ENCODE measurements at regions not wholly inside any gene's neighbourhood (a gene's known extent, or its start where the extent isn't known, plus 50 kb on each side); places are given as distances from the start of the nearest gene placed in this dataset.

DNA sequence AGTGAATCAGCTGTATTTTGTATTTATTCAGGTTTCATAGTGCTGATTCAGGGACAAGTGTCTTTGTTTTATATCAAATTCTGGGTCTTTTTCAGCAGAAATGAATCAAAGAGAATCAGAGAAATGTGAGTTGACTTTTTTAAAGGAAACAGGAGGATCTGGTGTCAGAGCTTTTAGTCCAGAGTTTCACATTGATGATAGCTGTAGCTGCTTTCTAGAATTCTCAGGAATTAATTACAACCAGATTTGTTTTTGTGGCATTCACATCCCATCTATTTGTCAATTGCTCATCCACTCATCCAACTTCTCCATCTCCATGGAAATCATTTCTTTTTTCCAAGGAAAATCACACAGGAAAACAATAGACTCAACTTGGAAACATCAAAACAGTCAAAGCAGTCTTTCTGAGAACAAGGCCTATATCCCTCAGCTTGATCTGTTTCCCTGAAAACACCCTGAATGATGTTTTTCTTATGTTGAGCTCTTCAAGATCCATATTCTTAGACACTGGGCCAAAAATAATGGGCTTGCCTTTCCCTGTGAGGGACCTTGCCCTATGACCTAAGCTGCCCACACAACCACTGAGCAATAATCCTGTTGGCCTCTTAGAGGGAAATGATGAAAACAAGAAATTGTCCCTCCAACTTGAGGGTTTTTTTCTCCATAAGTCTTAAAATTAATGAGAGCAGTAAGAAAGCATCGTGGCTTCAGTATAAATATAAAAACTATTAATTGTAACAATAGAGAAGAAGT is 249.5 kb upstream of the FN1 start:
- TF ChIP-seq, protein P1, sequence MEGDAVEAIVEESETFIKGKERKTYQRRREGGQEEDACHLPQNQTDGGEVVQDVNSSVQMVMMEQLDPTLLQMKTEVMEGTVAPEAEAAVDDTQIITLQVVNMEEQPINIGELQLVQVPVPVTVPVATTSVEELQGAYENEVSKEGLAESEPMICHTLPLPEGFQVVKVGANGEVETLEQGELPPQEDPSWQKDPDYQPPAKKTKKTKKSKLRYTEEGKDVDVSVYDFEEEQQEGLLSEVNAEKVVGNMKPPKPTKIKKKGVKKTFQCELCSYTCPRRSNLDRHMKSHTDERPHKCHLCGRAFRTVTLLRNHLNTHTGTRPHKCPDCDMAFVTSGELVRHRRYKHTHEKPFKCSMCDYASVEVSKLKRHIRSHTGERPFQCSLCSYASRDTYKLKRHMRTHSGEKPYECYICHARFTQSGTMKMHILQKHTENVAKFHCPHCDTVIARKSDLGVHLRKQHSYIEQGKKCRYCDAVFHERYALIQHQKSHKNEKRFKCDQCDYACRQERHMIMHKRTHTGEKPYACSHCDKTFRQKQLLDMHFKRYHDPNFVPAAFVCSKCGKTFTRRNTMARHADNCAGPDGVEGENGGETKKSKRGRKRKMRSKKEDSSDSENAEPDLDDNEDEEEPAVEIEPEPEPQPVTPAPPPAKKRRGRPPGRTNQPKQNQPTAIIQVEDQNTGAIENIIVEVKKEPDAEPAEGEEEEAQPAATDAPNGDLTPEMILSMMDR (conservative IDR thresholded peaks at IDR 0.05; ENCODE audit: low read length), result no peak
- no peak for TF ChIP-seq EZH2phosphoT487 (IDR thresholded peaks at IDR 0.05; ENCODE audit: borderline replicate concordance)
